ENCODE measurements at regions not wholly inside any gene's neighbourhood (a gene's known extent, or its start where the extent isn't known, plus 50 kb on each side); places are given as distances from the start of the nearest gene placed in this dataset.
"Not testable (repeated sequence)": the region's sequence is repeated elsewhere in the genome, so short reads cannot be mapped to it uniquely, and the experiment has no call there.

GRCh38 chr4:93888308-93888707 lies 59.8 kb downstream of the ATOH1 start:
- in situ Hi-C loops (cut with MboI; ENCODE audit: low sequenced_read_pairs) = no loop called here

- in situ Hi-C loops (cut with MboI; ENCODE audit: low sequenced_read_pairs) = no loop called here
Measured at GRCh38 chr4:93888768-93889167, 60.2 kb downstream of the ATOH1 start.

- in situ Hi-C loops (cut with MboI; ENCODE audit: low sequenced_read_pairs) = no loop called here
Measured at GRCh38 chr4:93891244-93891643, 62.7 kb downstream of the ATOH1 start.

- in situ Hi-C loops (cut with MboI; ENCODE audit: low sequenced_read_pairs) = no loop called here
Measured at GRCh38 chr4:93894995-93895394, 66.4 kb downstream of the ATOH1 start.

GRCh38 chr4:93896516-93896915 lies 68.0 kb downstream of the ATOH1 start:
- in situ Hi-C loops (cut with MboI; ENCODE audit: low sequenced_read_pairs) = no loop called here

GRCh38 chr4:93897559-93897958 lies 69.0 kb downstream of the ATOH1 start:
- in situ Hi-C loops (cut with MboI; ENCODE audit: low sequenced_read_pairs) = no loop called here

GRCh38 chr4:93908778-93909177 lies 80.2 kb downstream of the ATOH1 start:
- in situ Hi-C loops (cut with MboI; ENCODE audit: low sequenced_read_pairs) = no loop called here

- in situ Hi-C loops (cut with MboI; ENCODE audit: low sequenced_read_pairs) = no loop called here
Measured at GRCh38 chr4:93911671-93912070, 83.1 kb downstream of the ATOH1 start.

GRCh38 chr4:93912146-93912545 lies 83.6 kb downstream of the ATOH1 start:
- in situ Hi-C loops (cut with MboI; ENCODE audit: low sequenced_read_pairs) = no loop called here

- in situ Hi-C loops (cut with MboI; ENCODE audit: low sequenced_read_pairs) = no loop called here
Measured at GRCh38 chr4:93918856-93919255, 90.3 kb downstream of the ATOH1 start.

- in situ Hi-C loops (cut with MboI; ENCODE audit: low sequenced_read_pairs) = not testable (repeated sequence)
Measured at GRCh38 chr4:93923570-93923969, 95.0 kb downstream of the ATOH1 start.

- in situ Hi-C loops (cut with MboI; ENCODE audit: low sequenced_read_pairs) = no loop called here
Measured at GRCh38 chr4:93947286-93947685, 118.7 kb downstream of the ATOH1 start.

GRCh38 chr4:93950239-93950638 lies 121.7 kb downstream of the ATOH1 start:
- in situ Hi-C loops (cut with MboI; ENCODE audit: low sequenced_read_pairs) = not testable (repeated sequence)

GRCh38 chr4:93957186-93957585 lies 128.6 kb downstream of the ATOH1 start:
- in situ Hi-C loops (cut with MboI; ENCODE audit: low sequenced_read_pairs) = no loop called here

- in situ Hi-C loops (cut with MboI; ENCODE audit: low sequenced_read_pairs) = no loop called here
Measured at GRCh38 chr4:93960450-93960849, 131.9 kb downstream of the ATOH1 start.

GRCh38 chr4:93960916-93961315 lies 132.4 kb downstream of the ATOH1 start:
- in situ Hi-C loops (cut with MboI; ENCODE audit: low sequenced_read_pairs) = no loop called here

- in situ Hi-C loops (cut with MboI; ENCODE audit: low sequenced_read_pairs) = no loop called here
Measured at GRCh38 chr4:93981594-93981993, 153.0 kb downstream of the ATOH1 start.

- in situ Hi-C loops (cut with MboI; ENCODE audit: low sequenced_read_pairs) = no loop called here
Measured at GRCh38 chr4:93982255-93982654, 153.7 kb downstream of the ATOH1 start.

- in situ Hi-C loops (cut with MboI; ENCODE audit: low sequenced_read_pairs) = no loop called here
Measured at GRCh38 chr4:93983140-93983539, 154.6 kb downstream of the ATOH1 start.

- in situ Hi-C loops (cut with MboI; ENCODE audit: low sequenced_read_pairs) = no loop called here
Measured at GRCh38 chr4:93994175-93994994, 165.8 kb downstream of the ATOH1 start.

- in situ Hi-C loops (cut with MboI; ENCODE audit: low sequenced_read_pairs) = no loop called here
Measured at GRCh38 chr4:93996895-93997294, 168.3 kb downstream of the ATOH1 start.

- in situ Hi-C loops (cut with MboI; ENCODE audit: low sequenced_read_pairs) = no loop called here
Measured at GRCh38 chr4:94000559-94000958, 172.0 kb downstream of the ATOH1 start.

- in situ Hi-C loops (cut with MboI; ENCODE audit: low sequenced_read_pairs) = no loop called here
Measured at GRCh38 chr4:94006932-94007331, 178.4 kb downstream of the ATOH1 start.

All from HL-60/S4 (cell line).